PC-3 (cell line): ENCODE measurements at regions not wholly inside any gene's neighbourhood (a gene's known extent, or its start where the extent isn't known, plus 50 kb on each side); places are given as distances from the start of the nearest gene placed in this dataset.

ENCODE experiments used
- CTCF ChIP-seq: fragments of 300-600 bp; sonication (generic); conservative IDR thresholded peaks from 2 replicates; pipeline ENCODE4 v1.5.1; 2017; ENCODE audit warnings: antibody characterized with exemption, low read depth, mild to moderate bottlenecking, low read length
- EZH2 ChIP-seq: fragments of 300-600 bp; sonication (generic); IDR thresholded peaks from one replicate; pipeline ENCODE4 v1.6.1; 2017; ENCODE audit warnings: antibody characterized with exemption, mild to moderate bottlenecking, low read length; ENCODE audit not compliant: unreplicated experiment
- EZH2phosphoT487 ChIP-seq: fragments of 300-600 bp; sonication (generic); IDR thresholded peaks from 2 replicates; pipeline ENCODE4 v1.6.1; 2018; ENCODE audit warnings: mild to moderate bottlenecking, antibody characterized with exemption, low read length, borderline replicate concordance

GRCh38 chr1:69455718-69456117 is 112.0 kb upstream of the LRRC7 start:
- no peak for TF ChIP-seq CTCF
- no peak for TF ChIP-seq EZH2
- no peak for TF ChIP-seq EZH2phosphoT487
